Fibroblast of villous mesenchyme (primary cell): ENCODE measurements at regions not wholly inside any gene's neighbourhood (a gene's known extent, or its start where the extent isn't known, plus 50 kb on each side); places are given as distances from the start of the nearest gene placed in this dataset.

ENCODE experiments used
- DNase-seq: peaks from one replicate; pipeline ENCODE4 v3.0.0-alpha.2; 2010; ENCODE audit warnings: low read depth
- H3K4me3 ChIP-seq: 2 replicates; pipeline ENCODE4 v1.5.1; 2011; ENCODE audit warnings: low read depth, mild to moderate bottlenecking, low read length
- TF ChIP-seq, protein P1 (sequence below): IDR thresholded peaks from 2 replicates; pipeline ENCODE4 v1.5.1; 2012; ENCODE audit warnings: low read depth, mild to moderate bottlenecking, low read length; ENCODE audit not compliant: insufficient read depth

- TF ChIP-seq, protein P1, sequence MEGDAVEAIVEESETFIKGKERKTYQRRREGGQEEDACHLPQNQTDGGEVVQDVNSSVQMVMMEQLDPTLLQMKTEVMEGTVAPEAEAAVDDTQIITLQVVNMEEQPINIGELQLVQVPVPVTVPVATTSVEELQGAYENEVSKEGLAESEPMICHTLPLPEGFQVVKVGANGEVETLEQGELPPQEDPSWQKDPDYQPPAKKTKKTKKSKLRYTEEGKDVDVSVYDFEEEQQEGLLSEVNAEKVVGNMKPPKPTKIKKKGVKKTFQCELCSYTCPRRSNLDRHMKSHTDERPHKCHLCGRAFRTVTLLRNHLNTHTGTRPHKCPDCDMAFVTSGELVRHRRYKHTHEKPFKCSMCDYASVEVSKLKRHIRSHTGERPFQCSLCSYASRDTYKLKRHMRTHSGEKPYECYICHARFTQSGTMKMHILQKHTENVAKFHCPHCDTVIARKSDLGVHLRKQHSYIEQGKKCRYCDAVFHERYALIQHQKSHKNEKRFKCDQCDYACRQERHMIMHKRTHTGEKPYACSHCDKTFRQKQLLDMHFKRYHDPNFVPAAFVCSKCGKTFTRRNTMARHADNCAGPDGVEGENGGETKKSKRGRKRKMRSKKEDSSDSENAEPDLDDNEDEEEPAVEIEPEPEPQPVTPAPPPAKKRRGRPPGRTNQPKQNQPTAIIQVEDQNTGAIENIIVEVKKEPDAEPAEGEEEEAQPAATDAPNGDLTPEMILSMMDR: no peak
- no peak overlapping the region for H3K4me3 ChIP-seq
- DNase-seq: no peak
These were observed 97.7 kb downstream of the NXPE2 start for GRCh38 chr11:114775875-114776621.

DNA sequence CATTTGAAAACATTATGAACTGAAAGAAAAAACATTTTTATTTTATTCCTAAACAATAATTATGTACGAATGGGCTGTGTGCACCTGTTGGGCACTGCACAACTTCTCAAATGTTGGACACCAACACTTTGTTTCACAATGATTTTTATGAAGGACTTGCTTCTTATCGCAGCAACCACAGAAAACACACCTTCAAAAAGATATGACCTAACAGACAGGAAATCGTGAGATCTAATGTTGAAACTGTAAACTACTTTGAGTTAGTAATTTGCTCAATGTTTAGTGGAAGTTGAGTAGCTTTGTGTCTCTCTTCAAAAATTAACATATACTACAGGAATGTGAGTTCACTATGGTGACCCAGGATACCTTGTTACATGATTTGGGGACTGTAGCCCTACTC is 98.6 kb downstream of the NXPE2 start:
- DNase-seq: no peak
- TF ChIP-seq, protein P1: no peak
- no peak overlapping the region for H3K4me3 ChIP-seq

- TF ChIP-seq, protein P1: no peak
These were observed 100.9 kb downstream of the NXPE2 start for GRCh38 chr11:114779189-114779588.

GRCh38 chr11:114782650-114783310 is 104.5 kb downstream of the NXPE2 start:
- no peak overlapping the region for H3K4me3 ChIP-seq
- no peak for DNase-seq
- TF ChIP-seq, protein P1: no peak

More at GRCh38 chr11:114779189-114779588, 100.9 kb downstream of the NXPE2 start:
- no peak overlapping the region for H3K4me3 ChIP-seq
- no peak for DNase-seq

GRCh38 chr11:114783805-114784204 is 105.5 kb downstream of the NXPE2 start:
- DNase-seq: peak; percentile 7
- TF ChIP-seq, protein P1: no peak
- H3K4me3 ChIP-seq: no peak overlapping the region

GRCh38 chr11:114784216-114784615 is 105.9 kb downstream of the NXPE2 start:
- DNase-seq: peak; percentile 9
- no peak overlapping the region for H3K4me3 ChIP-seq
- TF ChIP-seq, protein P1: no peak
